ENCODE measurements at regions not wholly inside any gene's neighbourhood (a gene's known extent, or its start where the extent isn't known, plus 50 kb on each side); places are given as distances from the start of the nearest gene placed in this dataset.

DNA sequence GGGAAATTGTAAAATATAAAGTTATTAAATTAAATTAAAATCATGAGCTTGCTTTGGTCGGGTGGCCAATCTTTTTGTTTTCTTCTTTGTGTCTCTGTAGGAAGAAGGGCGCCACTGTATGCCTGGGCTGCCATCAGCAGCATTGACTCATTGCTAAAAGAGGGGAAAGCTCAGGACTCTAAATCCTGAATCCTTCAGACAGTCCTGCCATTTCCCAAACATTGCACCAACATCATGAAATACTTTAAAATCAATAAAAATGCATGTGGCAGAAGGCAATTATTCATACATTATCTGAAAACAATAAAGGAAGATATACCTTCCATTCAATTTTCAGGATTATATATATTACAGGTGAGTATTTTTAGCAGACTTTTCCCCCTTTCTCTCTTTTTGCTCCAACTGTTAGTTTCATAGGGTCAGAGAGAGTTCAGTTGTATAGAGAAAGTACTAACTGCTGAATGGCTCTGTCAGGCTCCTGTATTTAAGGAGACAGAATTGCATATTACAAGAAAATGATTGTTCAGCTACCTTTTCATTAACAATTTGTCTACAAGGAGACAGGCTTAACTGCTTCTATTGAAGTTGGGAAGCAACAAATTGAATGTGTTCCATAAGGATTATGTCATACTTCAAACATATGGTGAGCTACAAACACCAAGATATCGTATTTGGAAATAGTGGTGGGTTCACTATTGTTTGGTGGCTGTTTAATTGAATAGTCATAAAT is 95.7 kb downstream of the ATPSCKMT start:
- no peaks in the 10 kb centered on the region for H3K9me2 ChIP-seq (ENCODE audit: insufficient read depth)
- H3K9ac ChIP-seq (ENCODE audit: low read length): no peak overlapping the region
- no peak overlapping the region for H3K27ac ChIP-seq (ENCODE audit: low read depth, low read length)
- H3K9me3 ChIP-seq (ENCODE audit: control insufficient read depth in 1 of 2, insufficient read depth in 1 of 2, low read depth in 1 of 2, low read length in 2 of 2): no peaks in the 10 kb centered on the region
- intact Hi-C loops (cut with micrococcal nuclease): no loop called here
- TF ChIP-seq, protein P1, sequence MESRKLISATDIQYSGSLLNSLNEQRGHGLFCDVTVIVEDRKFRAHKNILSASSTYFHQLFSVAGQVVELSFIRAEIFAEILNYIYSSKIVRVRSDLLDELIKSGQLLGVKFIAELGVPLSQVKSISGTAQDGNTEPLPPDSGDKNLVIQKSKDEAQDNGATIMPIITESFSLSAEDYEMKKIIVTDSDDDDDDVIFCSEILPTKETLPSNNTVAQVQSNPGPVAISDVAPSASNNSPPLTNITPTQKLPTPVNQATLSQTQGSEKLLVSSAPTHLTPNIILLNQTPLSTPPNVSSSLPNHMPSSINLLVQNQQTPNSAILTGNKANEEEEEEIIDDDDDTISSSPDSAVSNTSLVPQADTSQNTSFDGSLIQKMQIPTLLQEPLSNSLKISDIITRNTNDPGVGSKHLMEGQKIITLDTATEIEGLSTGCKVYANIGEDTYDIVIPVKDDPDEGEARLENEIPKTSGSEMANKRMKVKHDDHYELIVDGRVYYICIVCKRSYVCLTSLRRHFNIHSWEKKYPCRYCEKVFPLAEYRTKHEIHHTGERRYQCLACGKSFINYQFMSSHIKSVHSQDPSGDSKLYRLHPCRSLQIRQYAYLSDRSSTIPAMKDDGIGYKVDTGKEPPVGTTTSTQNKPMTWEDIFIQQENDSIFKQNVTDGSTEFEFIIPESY (IDR thresholded peaks at IDR 0.05; ENCODE audit: extremely low read depth, insufficient replicate concordance, low read length): no peak
- TF ChIP-seq RAD21 (IDR thresholded peaks at IDR 0.05; ENCODE audit: low read depth) (no peak), POLR2A (IDR thresholded peaks at IDR 0.05; ENCODE audit: borderline replicate concordance, extremely low read depth, insufficient read depth, insufficient read length) (no peak), ELF1 (IDR thresholded peaks at IDR 0.05; ENCODE audit: borderline replicate concordance, low read depth) (no peak), TCF7L2 (IDR thresholded peaks at IDR 0.05; ENCODE audit: borderline replicate concordance, extremely low read depth, insufficient read depth, insufficient read length) (no peak), CBX3 (IDR thresholded peaks at IDR 0.05; ENCODE audit: low read depth) (no peak), SP1 (IDR thresholded peaks at IDR 0.05; ENCODE audit: low read depth) (no peak), YY1 (IDR thresholded peaks at IDR 0.05; ENCODE audit: extremely low read depth, insufficient replicate concordance, low read depth, low read length) (no peak), FOSL1 (IDR thresholded peaks at IDR 0.05; ENCODE audit: low read depth) (no peak), EZH2phosphoT487 (IDR thresholded peaks at IDR 0.05; ENCODE audit: borderline replicate concordance) (no peak), SIN3A (IDR thresholded peaks at IDR 0.05; ENCODE audit: low read depth) (no peak), EGR1 (IDR thresholded peaks at IDR 0.05; ENCODE audit: low read depth) (no peak), EZH2 (IDR thresholded peaks at IDR 0.05) (no peak), JUND (IDR thresholded peaks at IDR 0.05) (no peak), CEBPB (IDR thresholded peaks at IDR 0.05; ENCODE audit: low read depth) (no peak), ZFX (IDR thresholded peaks at IDR 0.05) (no peak)
- TF ChIP-seq, protein P2, sequence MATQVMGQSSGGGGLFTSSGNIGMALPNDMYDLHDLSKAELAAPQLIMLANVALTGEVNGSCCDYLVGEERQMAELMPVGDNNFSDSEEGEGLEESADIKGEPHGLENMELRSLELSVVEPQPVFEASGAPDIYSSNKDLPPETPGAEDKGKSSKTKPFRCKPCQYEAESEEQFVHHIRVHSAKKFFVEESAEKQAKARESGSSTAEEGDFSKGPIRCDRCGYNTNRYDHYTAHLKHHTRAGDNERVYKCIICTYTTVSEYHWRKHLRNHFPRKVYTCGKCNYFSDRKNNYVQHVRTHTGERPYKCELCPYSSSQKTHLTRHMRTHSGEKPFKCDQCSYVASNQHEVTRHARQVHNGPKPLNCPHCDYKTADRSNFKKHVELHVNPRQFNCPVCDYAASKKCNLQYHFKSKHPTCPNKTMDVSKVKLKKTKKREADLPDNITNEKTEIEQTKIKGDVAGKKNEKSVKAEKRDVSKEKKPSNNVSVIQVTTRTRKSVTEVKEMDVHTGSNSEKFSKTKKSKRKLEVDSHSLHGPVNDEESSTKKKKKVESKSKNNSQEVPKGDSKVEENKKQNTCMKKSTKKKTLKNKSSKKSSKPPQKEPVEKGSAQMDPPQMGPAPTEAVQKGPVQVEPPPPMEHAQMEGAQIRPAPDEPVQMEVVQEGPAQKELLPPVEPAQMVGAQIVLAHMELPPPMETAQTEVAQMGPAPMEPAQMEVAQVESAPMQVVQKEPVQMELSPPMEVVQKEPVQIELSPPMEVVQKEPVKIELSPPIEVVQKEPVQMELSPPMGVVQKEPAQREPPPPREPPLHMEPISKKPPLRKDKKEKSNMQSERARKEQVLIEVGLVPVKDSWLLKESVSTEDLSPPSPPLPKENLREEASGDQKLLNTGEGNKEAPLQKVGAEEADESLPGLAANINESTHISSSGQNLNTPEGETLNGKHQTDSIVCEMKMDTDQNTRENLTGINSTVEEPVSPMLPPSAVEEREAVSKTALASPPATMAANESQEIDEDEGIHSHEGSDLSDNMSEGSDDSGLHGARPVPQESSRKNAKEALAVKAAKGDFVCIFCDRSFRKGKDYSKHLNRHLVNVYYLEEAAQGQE (IDR thresholded peaks at IDR 0.05; ENCODE audit: low read depth): no peak
- TF ChIP-seq, protein P3, sequence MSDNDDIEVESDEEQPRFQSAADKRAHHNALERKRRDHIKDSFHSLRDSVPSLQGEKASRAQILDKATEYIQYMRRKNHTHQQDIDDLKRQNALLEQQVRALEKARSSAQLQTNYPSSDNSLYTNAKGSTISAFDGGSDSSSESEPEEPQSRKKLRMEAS (IDR thresholded peaks at IDR 0.05): no peak
- TF ChIP-seq, protein P4, sequence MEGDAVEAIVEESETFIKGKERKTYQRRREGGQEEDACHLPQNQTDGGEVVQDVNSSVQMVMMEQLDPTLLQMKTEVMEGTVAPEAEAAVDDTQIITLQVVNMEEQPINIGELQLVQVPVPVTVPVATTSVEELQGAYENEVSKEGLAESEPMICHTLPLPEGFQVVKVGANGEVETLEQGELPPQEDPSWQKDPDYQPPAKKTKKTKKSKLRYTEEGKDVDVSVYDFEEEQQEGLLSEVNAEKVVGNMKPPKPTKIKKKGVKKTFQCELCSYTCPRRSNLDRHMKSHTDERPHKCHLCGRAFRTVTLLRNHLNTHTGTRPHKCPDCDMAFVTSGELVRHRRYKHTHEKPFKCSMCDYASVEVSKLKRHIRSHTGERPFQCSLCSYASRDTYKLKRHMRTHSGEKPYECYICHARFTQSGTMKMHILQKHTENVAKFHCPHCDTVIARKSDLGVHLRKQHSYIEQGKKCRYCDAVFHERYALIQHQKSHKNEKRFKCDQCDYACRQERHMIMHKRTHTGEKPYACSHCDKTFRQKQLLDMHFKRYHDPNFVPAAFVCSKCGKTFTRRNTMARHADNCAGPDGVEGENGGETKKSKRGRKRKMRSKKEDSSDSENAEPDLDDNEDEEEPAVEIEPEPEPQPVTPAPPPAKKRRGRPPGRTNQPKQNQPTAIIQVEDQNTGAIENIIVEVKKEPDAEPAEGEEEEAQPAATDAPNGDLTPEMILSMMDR (IDR thresholded peaks at IDR 0.05 in 2 of 3, conservative IDR thresholded peaks at IDR 0.05 in 1 of 3; ENCODE audit: borderline replicate concordance in 1 of 3, insufficient read depth in 1 of 3, low read depth in 2 of 3, low read length in 2 of 3): no peak
- DNase-seq (ENCODE audit: low read depth, low spot score) (no peak), ATAC-seq (no peak)
- CTCF ChIA-PET: no interaction called here
- H3K4me2 ChIP-seq (ENCODE audit: low read length): no peak overlapping the region
- POLR2A ChIA-PET: no interaction called here
- no peaks in the 10 kb centered on the region for H3K27me3 ChIP-seq (ENCODE audit: insufficient read depth, low read length)
- no TSS peak for BruUV-seq (replicated peaks)
- no peaks in the 10 kb centered on the region for H3K79me2 ChIP-seq (ENCODE audit: insufficient read depth, low read length)
- H3K36me3 ChIP-seq (ENCODE audit: control insufficient read depth in 1 of 2, insufficient read depth in 2 of 2, low read length in 2 of 2): no peaks in the 10 kb centered on the region
- RAD21 ChIA-PET (ENCODE audit: low non-redundant PET in 1 of 2, low total read pairs in 2 of 2, uncharacterized antibody in 2 of 2, unreplicated experiment in 2 of 2): no interaction called here
- H3K4me1 ChIP-seq (ENCODE audit: control insufficient read depth in 1 of 2, insufficient read depth in 2 of 2, low read length in 2 of 2): no peaks in the 10 kb centered on the region
- H2AFZ ChIP-seq (ENCODE audit: low read depth, low read length, poor library complexity, severe bottlenecking): no peak overlapping the region
- no peak overlapping the region for H3K4me3 ChIP-seq (replicated peaks in 1 of 2; ENCODE audit: low read depth in 1 of 2, low read length in 2 of 2)
- H4K20me1 ChIP-seq (ENCODE audit: insufficient read depth): no peaks in the 10 kb centered on the region
